Progenitor cell of endocrine pancreas (in vitro differentiated cells): ENCODE measurements at regions not wholly inside any gene's neighbourhood (a gene's known extent, or its start where the extent isn't known, plus 50 kb on each side); places are given as distances from the start of the nearest gene placed in this dataset.

Experiments used
- DNase-seq: peaks from one replicate; pipeline ENCODE4 v3.0.0; 2021; ENCODE audit warnings: low spot score; ENCODE audit not compliant: unreplicated experiment
- H3K27ac Mint-ChIP-seq: 2 replicates; pipeline ENCODE4 v1.8.0; 2021; ENCODE audit warnings: mild to moderate bottlenecking, moderate library complexity, mixed read lengths
- H3K27me3 Mint-ChIP-seq: 2 replicates; pipeline ENCODE4 v1.8.0; 2021; ENCODE audit warnings: mixed read lengths
- H3K36me3 Mint-ChIP-seq: 2 replicates; pipeline ENCODE4 v1.8.0; 2022; ENCODE audit warnings: mixed read lengths; ENCODE audit not compliant: insufficient read depth
- H3K4me1 Mint-ChIP-seq: 2 replicates; pipeline ENCODE4 v1.8.0; 2021; ENCODE audit warnings: low read depth, mixed read lengths
- H3K4me3 Mint-ChIP-seq: 2 replicates; pipeline ENCODE4 v1.8.0; 2021; ENCODE audit warnings: low read depth, mild to moderate bottlenecking, moderate library complexity, mixed read lengths
- H3K9me3 Mint-ChIP-seq: 2 replicates; pipeline ENCODE4 v1.8.0; 2021; ENCODE audit warnings: low read depth, mixed read lengths
- TF ChIP-seq, protein P1 (sequence below): fragments of 200-600 bp; sonication (generic); IDR thresholded peaks from one replicate; pipeline ENCODE4 v1.5.0; 2021; ENCODE audit warnings: antibody characterized with exemption, mild to moderate bottlenecking; ENCODE audit not compliant: unreplicated experiment

DNA sequence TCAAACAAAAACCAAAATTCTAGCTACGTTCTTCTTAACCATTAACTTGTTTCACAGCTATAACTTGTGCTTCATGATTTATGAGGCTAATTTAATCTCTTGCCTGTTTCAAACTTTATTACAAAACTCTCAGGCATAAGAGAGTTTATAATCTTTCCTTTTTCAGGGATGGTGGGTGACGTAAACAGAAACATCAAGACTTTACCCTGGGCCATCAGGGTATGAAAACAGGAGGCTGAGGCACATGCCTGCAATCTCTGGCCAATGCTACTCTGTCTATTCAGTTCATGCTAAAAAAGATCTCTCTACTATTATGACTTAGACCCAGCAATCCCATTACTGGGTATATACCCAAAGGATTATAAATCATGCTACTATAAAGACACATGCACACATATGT is 55.9 kb upstream of the VWC2 start:
- Mint-ChIP-seq H3K9me3 (no peaks in the 10 kb centered on the region), H3K27ac (no peak overlapping the region), H3K27me3 (no peaks in the 10 kb centered on the region)

DNA sequence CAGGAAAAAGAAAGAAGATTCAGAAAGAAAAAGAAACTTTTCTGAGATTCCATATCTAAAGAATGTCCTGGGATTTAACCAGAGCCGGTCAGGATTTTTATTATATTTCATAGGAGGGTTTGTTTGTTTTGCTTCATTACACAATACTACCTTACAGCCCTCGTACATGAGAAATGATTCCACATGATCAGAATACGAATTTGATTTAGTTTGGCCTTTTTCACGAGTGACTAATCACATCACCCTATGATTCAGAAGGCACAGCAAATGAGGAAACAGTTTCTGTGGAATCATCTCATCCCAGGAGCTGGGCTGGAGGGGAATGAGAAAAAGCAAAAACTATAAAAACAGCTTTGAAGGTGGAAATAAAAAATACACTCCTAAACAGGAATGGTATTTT is 54.7 kb upstream of the VWC2 start:
- no peak overlapping the region for H3K4me3 Mint-ChIP-seq
- no peak for DNase-seq
- no peak overlapping the region for H3K27ac Mint-ChIP-seq
- peaks cover 3% of the 10 kb centered on the region for H3K4me1 Mint-ChIP-seq
- no peaks in the 10 kb centered on the region for H3K9me3 Mint-ChIP-seq
- H3K36me3 Mint-ChIP-seq, result no peaks in the 10 kb centered on the region
- no peaks in the 10 kb centered on the region for H3K27me3 Mint-ChIP-seq
- TF ChIP-seq, protein P1, sequence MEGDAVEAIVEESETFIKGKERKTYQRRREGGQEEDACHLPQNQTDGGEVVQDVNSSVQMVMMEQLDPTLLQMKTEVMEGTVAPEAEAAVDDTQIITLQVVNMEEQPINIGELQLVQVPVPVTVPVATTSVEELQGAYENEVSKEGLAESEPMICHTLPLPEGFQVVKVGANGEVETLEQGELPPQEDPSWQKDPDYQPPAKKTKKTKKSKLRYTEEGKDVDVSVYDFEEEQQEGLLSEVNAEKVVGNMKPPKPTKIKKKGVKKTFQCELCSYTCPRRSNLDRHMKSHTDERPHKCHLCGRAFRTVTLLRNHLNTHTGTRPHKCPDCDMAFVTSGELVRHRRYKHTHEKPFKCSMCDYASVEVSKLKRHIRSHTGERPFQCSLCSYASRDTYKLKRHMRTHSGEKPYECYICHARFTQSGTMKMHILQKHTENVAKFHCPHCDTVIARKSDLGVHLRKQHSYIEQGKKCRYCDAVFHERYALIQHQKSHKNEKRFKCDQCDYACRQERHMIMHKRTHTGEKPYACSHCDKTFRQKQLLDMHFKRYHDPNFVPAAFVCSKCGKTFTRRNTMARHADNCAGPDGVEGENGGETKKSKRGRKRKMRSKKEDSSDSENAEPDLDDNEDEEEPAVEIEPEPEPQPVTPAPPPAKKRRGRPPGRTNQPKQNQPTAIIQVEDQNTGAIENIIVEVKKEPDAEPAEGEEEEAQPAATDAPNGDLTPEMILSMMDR, result no peak

More for the DNA sequence above, 55.9 kb upstream of the VWC2 start:
- DNase-seq, result no peak
- no peak overlapping the region for H3K4me3 Mint-ChIP-seq
- no peaks in the 10 kb centered on the region for H3K36me3 Mint-ChIP-seq
- TF ChIP-seq, protein P1, result no peak
- peaks cover 6% of the 10 kb centered on the region for H3K4me1 Mint-ChIP-seq

- Mint-ChIP-seq H3K27ac (no peak overlapping the region), H3K27me3 (no peaks in the 10 kb centered on the region), H3K4me1 (no peaks in the 10 kb centered on the region), H3K4me3 (no peak overlapping the region), H3K9me3 (no peaks in the 10 kb centered on the region), H3K36me3 (no peaks in the 10 kb centered on the region)
- DNase-seq, result no peak
- TF ChIP-seq, protein P1, result no peak
Observed at GRCh38 chr7:49721441-49721840, 52.0 kb upstream of the VWC2 start.
